ENCODE measurements at regions not wholly inside any gene's neighbourhood (a gene's known extent, or its start where the extent isn't known, plus 50 kb on each side); places are given as distances from the start of the nearest gene placed in this dataset.

GRCh38 chr5:30932273-30933017, 261.0 kb upstream of the CDH6 start:
- no peak for TF ChIP-seq CTCF (conservative IDR thresholded peaks at IDR 0.05; ENCODE audit: low read depth, low read length)
- no peaks in the 10 kb centered on the region for H4K20me1 ChIP-seq (ENCODE audit: insufficient read depth)
- H3K4me2 ChIP-seq, result no peak overlapping the region
- no peaks in the 10 kb centered on the region for H3K4me1 ChIP-seq (ENCODE audit: low read depth, poor library complexity, severe bottlenecking)
- no peak overlapping the region for H2AFZ ChIP-seq (ENCODE audit: low read depth)
- no peaks in the 10 kb centered on the region for H3K27me3 ChIP-seq (ENCODE audit: insufficient read depth, low read depth)
- H3K36me3 ChIP-seq (ENCODE audit: insufficient read depth), result no peaks in the 10 kb centered on the region
- no peak overlapping the region for H3K27ac ChIP-seq
- H3K9ac ChIP-seq, result no peak overlapping the region
- no peaks in the 10 kb centered on the region for H3K79me2 ChIP-seq (ENCODE audit: insufficient read depth, low read depth)
- no peak overlapping the region for H3K4me3 ChIP-seq (IDR thresholded peaks at IDR 0.05; ENCODE audit: insufficient read depth, low read depth, low read length)

GRCh38 chr5:30930736-30931135, 262.8 kb upstream of the CDH6 start:
- no peak overlapping the region for H3K27ac ChIP-seq
- no peaks in the 10 kb centered on the region for H3K36me3 ChIP-seq (ENCODE audit: insufficient read depth)
- H3K4me2 ChIP-seq, result no peak overlapping the region
- no peak overlapping the region for H2AFZ ChIP-seq (ENCODE audit: low read depth)
- no peak overlapping the region for H3K9ac ChIP-seq
- TF ChIP-seq CTCF (conservative IDR thresholded peaks at IDR 0.05; ENCODE audit: low read depth, low read length), result no peak
- no peaks in the 10 kb centered on the region for H3K79me2 ChIP-seq (ENCODE audit: insufficient read depth, low read depth)
- no peak overlapping the region for H3K4me3 ChIP-seq (IDR thresholded peaks at IDR 0.05; ENCODE audit: insufficient read depth, low read depth, low read length)
- no peaks in the 10 kb centered on the region for H4K20me1 ChIP-seq (ENCODE audit: insufficient read depth)
- H3K27me3 ChIP-seq (ENCODE audit: insufficient read depth, low read depth), result no peaks in the 10 kb centered on the region
- H3K4me1 ChIP-seq (ENCODE audit: low read depth, poor library complexity, severe bottlenecking), result no peaks in the 10 kb centered on the region

GRCh38 chr5:30928956-30929355, 264.5 kb upstream of the CDH6 start:
- Histone ChIP-seq H3K27me3 (ENCODE audit: insufficient read depth, low read depth) (no peaks in the 10 kb centered on the region), H3K4me2 (no peak overlapping the region), H4K20me1 (ENCODE audit: insufficient read depth) (no peaks in the 10 kb centered on the region), H3K27ac (no peak overlapping the region), H3K4me1 (ENCODE audit: low read depth, poor library complexity, severe bottlenecking) (no peaks in the 10 kb centered on the region), H3K36me3 (ENCODE audit: insufficient read depth) (no peaks in the 10 kb centered on the region), H2AFZ (ENCODE audit: low read depth) (no peak overlapping the region), H3K9ac (no peak overlapping the region), H3K79me2 (ENCODE audit: insufficient read depth, low read depth) (no peaks in the 10 kb centered on the region), H3K4me3 (IDR thresholded peaks at IDR 0.05; ENCODE audit: insufficient read depth, low read depth, low read length) (no peak overlapping the region)
- no peak for TF ChIP-seq CTCF (conservative IDR thresholded peaks at IDR 0.05; ENCODE audit: low read depth, low read length)

- TF ChIP-seq CTCF (conservative IDR thresholded peaks at IDR 0.05; ENCODE audit: low read depth, low read length), result no peak
- H3K36me3 ChIP-seq (ENCODE audit: insufficient read depth), result no peaks in the 10 kb centered on the region
Measured at GRCh38 chr5:30926218-30926617, 267.3 kb upstream of the CDH6 start.

More at GRCh38 chr5:30926218-30926617, 267.3 kb upstream of the CDH6 start:
- H3K4me2 ChIP-seq, result no peak overlapping the region
- H3K4me1 ChIP-seq (ENCODE audit: low read depth, poor library complexity, severe bottlenecking), result no peaks in the 10 kb centered on the region
- no peak overlapping the region for H3K9ac ChIP-seq
- no peak overlapping the region for H3K27ac ChIP-seq
- H4K20me1 ChIP-seq (ENCODE audit: insufficient read depth), result no peaks in the 10 kb centered on the region
- no peak overlapping the region for H3K4me3 ChIP-seq (IDR thresholded peaks at IDR 0.05; ENCODE audit: insufficient read depth, low read depth, low read length)
- no peak overlapping the region for H2AFZ ChIP-seq (ENCODE audit: low read depth)
- H3K79me2 ChIP-seq (ENCODE audit: insufficient read depth, low read depth), result no peaks in the 10 kb centered on the region
- H3K27me3 ChIP-seq (ENCODE audit: insufficient read depth, low read depth), result no peaks in the 10 kb centered on the region
